ENCODE measurements at regions not wholly inside any gene's neighbourhood (a gene's known extent, or its start where the extent isn't known, plus 50 kb on each side); places are given as distances from the start of the nearest gene placed in this dataset.

DNA sequence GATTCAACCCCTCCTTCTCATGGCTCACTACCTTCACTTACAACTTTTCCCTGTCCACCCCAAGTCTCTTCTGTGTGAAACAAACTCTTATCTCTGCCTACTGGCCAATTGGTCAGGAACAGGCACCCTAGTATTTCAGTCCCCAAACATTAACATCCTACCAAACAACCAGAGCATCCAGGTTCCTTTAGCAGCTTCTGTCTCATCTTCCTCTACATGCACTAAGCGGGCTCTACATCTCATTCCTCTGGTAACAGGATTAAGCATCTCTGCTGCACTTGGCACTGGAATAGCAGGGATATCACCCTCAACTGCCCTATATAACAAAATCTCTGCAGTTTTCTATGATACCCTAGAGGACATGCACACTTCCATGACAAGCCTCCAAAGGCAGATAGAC is 116.2 kb downstream of the JRKL start:
- TF ChIP-seq, protein P1, sequence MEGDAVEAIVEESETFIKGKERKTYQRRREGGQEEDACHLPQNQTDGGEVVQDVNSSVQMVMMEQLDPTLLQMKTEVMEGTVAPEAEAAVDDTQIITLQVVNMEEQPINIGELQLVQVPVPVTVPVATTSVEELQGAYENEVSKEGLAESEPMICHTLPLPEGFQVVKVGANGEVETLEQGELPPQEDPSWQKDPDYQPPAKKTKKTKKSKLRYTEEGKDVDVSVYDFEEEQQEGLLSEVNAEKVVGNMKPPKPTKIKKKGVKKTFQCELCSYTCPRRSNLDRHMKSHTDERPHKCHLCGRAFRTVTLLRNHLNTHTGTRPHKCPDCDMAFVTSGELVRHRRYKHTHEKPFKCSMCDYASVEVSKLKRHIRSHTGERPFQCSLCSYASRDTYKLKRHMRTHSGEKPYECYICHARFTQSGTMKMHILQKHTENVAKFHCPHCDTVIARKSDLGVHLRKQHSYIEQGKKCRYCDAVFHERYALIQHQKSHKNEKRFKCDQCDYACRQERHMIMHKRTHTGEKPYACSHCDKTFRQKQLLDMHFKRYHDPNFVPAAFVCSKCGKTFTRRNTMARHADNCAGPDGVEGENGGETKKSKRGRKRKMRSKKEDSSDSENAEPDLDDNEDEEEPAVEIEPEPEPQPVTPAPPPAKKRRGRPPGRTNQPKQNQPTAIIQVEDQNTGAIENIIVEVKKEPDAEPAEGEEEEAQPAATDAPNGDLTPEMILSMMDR (IDR thresholded peaks at IDR 0.05 in 8 of 11, conservative IDR thresholded peaks at IDR 0.05 in 3 of 11), result no peak
- TF ChIP-seq POLR2A (IDR thresholded peaks at IDR 0.05), result no peak
